Left colon (tissue), 2 donors: ENCODE measurements at regions not wholly inside any gene's neighbourhood (a gene's known extent, or its start where the extent isn't known, plus 50 kb on each side); places are given as distances from the start of the nearest gene placed in this dataset.

ENCODE experiments used
- ATAC-seq: fragments of 200-7000 bp; cut with Tn5 transposase; one replicate; pipeline ENCODE4 v1.9.1; 2020; ENCODE audit warnings: mild to moderate bottlenecking, moderate library complexity
- DNase-seq, 2 donors: peaks; one replicate each; pipeline ENCODE4 v3.0.0-alpha.2; 2020
- intact Hi-C, 2 donors: fragments of 100-400 bp; cut with DNase I in 1 of 2; cut with micrococcal nuclease in 1 of 2; formaldehyde crosslinking; loops; one replicate each; pipeline versions ENCODE4 v1.11.2 to v1.14.0; 2022; cut with DNase I, micrococcal nuclease
- donor health status: DM: no; HTN: no; CAD: no.
- donor health status: DM: yes; HTN: yes; CAD: no.

DNA sequence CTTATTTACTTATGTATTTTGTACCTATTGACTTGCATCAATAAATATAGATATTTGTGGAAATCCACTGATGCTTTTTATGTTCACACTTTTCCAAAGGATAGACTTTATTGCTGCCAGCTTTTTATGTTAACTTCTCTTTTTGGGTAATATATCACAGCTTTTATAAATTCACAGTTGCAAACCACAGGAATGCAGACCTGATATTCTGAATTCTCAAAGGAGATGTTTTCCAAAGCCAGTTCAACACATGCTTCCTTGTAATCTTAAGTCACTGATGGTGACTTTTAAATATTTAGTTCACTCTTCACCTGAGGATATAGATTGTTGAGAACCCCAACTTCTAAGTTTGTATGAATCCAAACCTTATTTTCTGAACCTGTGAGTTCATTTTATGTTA lies 223.4 kb upstream of the PRR16 start:
- ATAC-seq (no peak), DNase-seq (no peak)
- intact Hi-C loops, result no loop called here

DNA sequence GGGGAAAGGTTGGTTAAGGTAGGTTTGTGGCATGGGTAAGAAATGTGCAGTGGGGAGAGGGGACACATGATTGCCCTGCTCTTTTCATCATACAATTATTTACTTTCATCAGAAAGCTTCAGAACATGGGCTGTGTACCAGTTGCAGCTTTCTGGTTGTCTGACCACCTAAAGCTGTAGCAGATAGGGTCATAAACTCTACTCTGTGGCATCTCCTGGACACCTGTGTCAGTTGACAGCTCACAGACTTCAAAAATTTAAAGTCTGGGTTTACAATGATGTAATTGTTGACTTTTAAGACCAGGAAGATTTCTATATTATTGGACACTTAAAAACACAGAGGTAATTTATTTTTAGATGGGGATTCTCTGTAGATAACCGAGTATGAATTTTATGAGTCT lies 222.7 kb upstream of the PRR16 start:
- ATAC-seq, result no peak
- intact Hi-C loops, result no loop called here

DNA sequence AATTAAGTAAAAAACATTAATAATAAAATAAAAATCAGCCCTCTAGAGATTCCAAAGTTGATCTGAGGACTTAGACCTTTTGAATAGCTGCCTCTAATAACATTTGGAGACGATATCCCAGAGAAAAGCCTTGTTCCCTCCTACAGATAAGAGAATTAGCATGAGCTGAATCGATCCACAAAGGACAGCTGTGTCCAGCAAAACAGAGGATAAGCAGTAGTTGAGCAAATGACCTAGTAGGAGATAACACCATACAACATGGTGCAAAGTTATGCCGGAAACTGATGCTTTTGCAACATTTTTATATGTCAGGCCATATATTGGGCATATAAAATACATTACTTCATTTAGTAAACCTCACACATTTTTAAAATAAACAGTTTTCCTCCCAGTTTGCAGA lies 212.2 kb upstream of the PRR16 start:
- no peak for ATAC-seq
- DNase-seq, result no peak
- intact Hi-C loops, result no loop called here

More for the DNA sequence above, 222.7 kb upstream of the PRR16 start:
- no peak for DNase-seq

DNA sequence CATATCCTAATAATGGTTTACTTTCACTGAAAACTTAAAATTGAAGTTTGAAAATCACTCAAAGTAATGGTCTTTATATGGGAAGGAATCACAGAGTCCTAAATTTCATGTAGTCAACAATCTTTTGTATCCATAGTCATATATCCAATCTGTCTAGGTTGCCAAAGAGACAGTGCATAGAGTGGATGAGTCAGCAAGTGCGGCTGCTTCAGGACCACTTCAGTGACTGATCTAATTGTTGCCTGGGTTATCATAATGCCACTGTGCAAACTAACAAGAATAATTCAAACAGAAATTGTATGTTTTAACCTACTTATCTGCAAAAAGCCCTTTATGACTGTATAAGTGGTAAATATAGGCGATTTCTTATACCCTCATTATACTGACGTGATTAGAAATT lies 211.3 kb upstream of the PRR16 start:
- intact Hi-C loops, result no loop called here
- no peak for DNase-seq
- no peak for ATAC-seq

DNA sequence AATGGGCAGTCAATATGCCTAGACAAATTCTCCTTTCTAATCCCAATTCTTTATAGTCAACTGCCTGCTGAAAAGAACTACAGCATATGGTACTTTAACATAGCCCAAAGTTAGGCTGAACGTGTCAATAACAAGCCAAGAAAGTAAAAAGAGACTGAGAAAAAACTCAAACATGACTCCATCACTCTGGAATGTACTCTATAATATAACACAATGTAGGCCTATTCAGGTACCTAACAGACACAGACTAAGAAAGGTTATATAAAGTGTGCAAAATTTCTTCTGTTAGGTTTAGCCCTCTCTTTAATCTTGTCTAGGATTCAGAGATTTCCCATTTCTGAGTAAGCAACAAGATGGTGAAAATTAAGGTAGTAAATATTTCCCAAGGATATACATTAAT lies 209.7 kb upstream of the PRR16 start:
- ATAC-seq (no peak), DNase-seq (no peak)
- intact Hi-C loops, result no loop called here

DNA sequence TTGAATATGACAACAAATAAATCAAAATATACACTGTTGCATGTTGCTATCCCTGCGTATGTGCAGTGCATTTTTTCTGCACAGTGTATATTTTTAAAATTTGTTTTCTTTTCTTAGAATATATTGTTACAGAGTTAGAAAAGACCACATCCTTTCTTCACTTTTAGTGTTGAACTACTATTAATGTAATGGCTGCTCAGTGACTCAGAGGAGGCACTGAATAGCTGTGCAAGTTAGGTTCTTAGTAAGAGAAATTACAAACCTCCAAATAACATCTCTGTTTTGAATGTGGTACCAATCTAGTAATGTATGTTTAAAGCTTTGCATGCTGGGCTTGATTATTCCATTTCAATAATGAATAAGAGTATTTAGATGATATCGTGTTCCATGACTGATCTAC lies 208.9 kb upstream of the PRR16 start:
- ATAC-seq (no peak), DNase-seq (no peak)
- intact Hi-C loops, result no loop called here

DNA sequence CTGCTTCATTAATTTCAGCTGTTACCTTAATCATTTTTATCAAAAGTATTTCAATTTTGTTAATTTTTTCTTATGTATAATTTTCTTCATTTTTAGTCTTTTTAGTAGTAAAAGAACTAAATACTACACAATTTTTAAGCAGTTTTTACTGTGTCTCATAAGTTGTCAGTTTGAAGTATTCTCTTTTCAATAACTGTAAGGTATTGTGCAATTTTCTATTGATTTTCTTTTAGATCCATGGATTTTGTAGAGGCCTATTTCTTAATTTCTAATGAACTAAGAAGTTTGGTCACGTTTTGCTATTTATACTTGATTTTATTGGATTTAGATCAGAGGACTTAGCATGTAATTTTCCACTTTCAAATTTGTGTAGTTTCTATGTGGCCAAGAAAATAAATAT lies 207.7 kb upstream of the PRR16 start:
- intact Hi-C loops, result no loop called here
- no peak for ATAC-seq
- no peak for DNase-seq

DNA sequence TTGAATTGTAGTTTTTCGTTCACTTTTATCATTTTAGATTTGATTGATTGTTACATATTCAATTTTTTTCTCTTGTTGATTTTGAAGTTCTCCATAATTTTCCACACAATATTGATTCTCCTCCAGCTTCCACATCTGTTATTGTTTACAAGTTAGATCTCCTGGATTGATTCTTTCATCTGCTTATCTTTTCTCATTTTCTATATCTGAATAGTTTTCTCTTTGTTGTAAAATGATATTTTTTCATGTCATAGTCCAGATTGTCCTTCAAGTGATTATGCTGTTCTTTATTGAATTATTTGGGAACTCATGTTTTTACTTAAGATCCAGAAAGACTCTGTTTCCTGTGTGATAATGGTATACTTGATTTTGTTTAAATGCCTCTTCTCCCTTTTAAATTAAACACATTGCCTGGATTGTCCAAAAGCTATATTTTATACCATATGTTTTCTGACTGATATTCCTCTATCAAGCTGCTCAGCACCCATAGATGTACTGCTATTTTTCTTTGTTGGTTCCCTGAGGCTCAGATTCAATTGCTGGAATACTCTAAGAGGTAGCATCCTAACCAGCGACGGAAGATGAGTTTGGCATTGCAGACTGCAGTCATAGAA lies 206.6 kb upstream of the PRR16 start:
- DNase-seq (no peak), ATAC-seq (no peak)

DNA sequence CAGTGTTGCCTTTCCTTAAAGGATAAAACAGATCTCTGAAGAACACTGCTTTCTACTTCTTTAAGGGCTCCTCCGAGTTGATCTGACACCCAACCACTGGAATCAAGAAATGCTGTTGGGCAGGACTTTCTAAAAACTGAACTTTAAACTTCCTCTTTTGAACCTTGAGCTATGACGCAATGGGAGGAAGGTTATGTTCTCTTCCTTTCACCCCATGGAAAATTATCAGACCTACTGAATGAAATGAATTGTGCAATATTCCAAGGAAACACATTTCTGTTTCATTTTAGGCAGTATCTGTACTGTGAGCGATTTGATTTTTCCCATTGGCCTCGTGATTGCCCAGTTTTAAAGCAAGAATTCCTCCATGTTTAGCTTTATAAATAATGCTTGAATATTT lies 206.0 kb upstream of the PRR16 start:
- no peak for ATAC-seq
- intact Hi-C loops, result no loop called here
- no peak for DNase-seq

More for the DNA sequence above, 206.6 kb upstream of the PRR16 start:
- intact Hi-C loops, result no loop called here

DNA sequence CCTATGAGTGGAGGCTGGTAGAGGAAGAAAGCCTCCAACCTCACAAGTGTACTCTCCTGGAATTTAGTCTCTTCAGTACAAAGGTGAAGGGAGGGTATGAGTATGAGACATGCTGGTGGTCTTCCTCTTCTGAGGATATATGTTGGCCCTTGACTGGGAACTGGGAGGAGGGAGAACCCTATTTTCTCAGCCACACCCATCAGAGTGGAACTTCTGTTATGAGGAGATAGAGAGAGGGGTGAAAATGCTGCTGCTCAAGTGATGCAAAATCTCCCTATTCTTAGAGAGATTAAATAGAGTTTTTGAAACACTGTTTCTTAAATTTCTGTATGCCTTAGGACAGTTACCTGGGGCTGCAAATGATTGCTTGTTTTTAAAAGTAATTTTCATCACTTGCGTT lies 203.4 kb upstream of the PRR16 start:
- DNase-seq, result no peak
- no peak for ATAC-seq
- intact Hi-C loops, result no loop called here

DNA sequence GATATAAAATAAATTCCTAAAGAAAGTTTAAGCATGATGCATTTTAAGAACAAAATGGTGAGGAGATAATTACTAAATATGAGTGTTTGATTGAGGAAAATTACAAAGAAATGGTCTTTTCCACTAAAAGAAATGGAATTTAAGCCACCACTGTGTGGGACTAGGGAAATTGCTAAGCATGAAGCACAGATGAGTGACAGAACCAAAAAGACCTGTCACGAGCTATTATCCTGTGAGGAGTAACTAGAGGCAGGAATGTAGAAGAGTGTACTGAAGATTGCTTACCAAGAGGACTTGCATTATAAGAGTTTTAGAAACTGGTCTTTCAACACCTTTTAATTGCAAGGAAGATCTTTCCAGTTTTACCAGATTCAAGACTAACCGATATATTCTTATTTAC lies 193.6 kb upstream of the PRR16 start:
- DNase-seq (no peak), ATAC-seq (no peak)
- intact Hi-C loops, result no loop called here

DNA sequence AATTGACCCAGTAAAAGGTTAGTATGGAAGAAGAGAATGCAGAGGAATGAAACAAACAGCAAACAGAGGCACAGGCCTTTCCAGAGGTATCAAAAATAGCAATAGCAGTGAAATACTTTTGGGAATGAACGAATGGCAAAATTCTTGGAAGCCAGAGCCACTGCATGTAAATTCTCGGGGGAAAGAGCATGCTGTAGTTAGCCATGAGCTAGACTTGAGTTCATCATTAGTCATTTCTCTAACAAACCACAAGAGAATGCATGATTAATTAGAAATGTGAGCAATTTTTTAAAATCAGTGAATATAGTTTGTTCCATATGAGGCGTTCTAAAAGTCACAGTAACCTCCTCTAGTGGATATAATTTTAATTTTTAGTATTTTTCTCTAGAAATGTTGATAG lies 170.3 kb upstream of the PRR16 start:
- ATAC-seq (no peak), DNase-seq (no peak)
- intact Hi-C loops, result no loop called here

DNA sequence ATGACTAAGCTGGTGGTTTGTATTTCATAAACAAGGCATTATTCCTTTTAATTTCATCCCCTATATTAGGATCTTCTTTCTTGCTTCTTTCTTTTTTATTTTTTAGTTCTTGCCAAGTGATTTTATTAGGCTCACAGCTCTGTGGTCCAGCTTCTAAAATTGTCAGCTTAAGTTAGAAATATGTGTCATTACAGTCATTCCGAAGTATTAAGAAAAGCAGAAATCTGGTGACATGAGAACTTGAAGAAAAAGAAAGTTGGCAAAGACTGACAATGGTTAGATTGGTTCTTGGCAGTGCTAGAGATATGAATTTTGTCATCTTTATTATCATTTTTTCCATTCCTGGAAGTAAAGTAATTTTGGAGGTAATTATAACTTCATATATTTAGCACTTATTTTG lies 166.5 kb upstream of the PRR16 start:
- intact Hi-C loops, result no loop called here
- ATAC-seq (no peak), DNase-seq (no peak)

DNA sequence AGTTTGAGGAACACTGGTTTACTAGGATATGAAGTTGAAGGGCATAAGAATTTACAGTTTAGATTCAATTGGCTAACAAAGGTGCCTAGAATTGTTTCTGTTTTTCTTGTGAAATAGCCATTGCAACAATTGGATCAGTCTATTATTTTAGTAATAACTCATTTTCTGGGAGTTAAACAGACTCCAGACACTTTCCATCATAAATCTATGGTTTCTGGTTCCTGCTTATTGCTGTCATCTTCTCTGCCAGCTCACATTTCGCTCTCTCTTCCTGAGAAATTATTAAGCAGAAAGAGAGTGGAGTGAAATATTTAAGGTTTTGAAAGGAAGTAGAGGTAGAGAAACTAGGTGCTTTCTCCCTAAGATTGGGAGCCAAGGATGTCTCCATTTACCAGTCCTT lies 165.1 kb upstream of the PRR16 start:
- ATAC-seq (no peak), DNase-seq (no peak)
- intact Hi-C loops, result no loop called here

DNA sequence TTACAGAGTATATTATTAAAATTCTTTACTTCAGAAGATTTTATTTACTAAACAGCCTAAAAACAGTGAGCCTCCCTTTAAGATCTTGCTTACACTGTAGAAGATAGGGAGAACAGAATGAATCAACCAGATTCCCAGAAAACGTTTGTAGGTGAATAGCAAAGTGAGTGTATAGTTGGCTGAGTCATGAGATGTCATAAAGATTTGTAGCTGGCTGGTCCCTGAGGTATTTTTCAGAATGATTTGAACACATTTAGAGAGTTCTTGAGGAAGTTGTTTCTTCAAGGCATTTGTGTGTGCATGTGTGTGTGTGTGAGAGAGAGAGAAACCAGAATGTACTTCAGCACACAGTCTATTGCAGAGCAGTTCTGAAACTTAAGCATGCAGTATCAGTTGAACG lies 159.4 kb upstream of the PRR16 start:
- intact Hi-C loops, result no loop called here
- ATAC-seq, result no peak
- no peak for DNase-seq

DNA sequence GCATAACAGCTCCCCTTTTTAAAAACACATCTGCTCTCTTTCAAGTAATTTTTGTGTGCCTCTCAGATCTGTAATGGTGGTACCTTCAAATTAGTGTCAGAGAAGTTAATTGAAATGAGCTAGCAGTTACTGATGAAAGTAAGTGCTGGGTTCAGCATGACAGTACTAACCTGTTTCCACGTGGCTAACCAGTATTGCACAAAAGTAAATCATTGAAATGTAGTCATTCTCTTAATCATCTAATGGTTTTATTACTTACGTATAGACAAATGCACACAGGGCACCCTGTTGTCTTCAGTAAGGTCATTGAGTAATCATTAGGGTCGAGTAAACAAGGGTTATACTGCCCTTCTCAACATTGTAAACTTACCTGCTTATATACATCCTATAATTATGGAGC lies 157.8 kb upstream of the PRR16 start:
- DNase-seq (no peak), ATAC-seq (peak; percentile 50)
- intact Hi-C loops, result no loop called here

DNA sequence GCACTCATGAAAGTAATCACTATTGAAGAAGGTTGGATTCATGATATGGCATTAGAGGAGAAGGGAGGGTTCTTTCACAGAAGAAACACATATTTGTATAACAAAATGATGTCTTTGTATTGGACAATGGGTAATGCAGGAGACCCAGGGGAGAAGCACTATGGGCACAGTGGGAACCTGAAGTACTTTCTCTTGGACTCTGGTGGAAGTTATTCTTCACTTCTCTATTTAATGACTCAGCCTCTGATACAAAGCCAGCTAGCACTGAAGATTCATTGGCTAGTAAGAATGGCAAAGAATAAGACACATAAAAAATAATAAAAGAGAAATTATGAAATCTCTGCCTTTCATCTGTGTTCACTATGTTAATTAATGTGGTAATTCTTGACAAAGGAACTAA lies 149.9 kb upstream of the PRR16 start:
- ATAC-seq, result no peak
- DNase-seq, result no peak
- intact Hi-C loops, result no loop called here

DNA sequence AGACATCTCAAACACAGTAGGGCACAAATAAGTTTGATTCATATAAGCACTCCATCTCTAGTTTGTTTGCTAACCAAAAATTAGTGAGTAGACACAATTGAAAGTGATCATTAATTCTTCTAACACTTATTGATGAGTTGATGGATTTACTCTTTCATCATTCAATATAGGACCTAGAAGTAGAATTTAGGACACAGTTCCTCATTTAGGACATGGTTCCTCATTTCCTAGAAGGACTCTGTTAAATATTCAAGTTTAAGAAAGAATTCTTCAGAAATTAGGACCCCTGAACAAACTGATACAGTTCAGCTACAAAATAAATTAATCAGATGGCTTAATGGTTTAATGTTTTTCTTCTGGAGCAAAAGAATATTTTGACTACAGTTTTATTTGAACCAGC lies 143.5 kb upstream of the PRR16 start:
- intact Hi-C loops, result loop anchor here in 1 of 2 donors (10.0 kb wide), 1 partner anchor 384 kb away; no protein-coding TSS in a partner anchor
- ATAC-seq, result no peak

DNA sequence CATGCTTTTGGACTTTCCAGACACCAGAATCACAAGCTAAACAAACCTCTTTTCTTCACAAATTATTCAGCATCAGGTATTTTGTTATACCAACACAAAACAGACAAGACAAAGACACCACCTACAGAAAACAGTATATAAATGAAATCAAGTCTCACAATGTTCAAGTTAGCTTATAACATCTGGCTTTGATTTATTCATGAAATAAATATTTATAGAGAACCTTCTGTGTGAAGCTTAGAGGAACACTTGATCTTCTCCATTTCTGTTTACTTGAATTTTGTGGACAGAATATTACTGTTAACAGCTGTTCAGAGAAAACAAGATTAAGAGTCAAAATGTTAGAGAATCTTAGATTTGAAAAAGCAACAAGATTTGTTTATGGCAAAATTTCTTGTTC lies 137.4 kb upstream of the PRR16 start:
- no peak for ATAC-seq
- no peak for DNase-seq
- intact Hi-C loops, result loop anchor here in 1 of 2 donors (10.0 kb wide), 1 partner anchor 378 kb away; no protein-coding TSS in a partner anchor

More for the DNA sequence above, 143.5 kb upstream of the PRR16 start:
- DNase-seq, result no peak

DNA sequence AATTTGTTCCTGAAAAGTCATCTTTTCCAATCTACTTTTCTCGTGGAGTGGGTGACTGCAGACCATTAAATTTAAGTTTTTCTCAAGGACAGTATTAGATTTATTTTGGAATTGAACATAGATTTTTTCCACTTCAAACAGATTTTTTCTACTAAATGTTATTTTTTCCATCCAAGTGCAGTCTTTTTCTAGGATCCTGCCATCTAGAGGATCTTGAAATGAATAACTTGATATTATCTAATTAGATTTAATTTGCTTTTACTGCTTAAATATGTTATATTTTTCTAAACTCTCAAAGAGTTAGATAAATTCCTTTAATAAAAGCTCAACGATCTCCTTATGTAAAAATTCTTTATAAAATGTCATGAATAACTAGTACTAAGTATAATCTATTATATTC lies 136.9 kb upstream of the PRR16 start:
- no peak for DNase-seq
- intact Hi-C loops, result loop anchor here in 1 of 2 donors (10.0 kb wide), 1 partner anchor 378 kb away; no protein-coding TSS in a partner anchor
- no peak for ATAC-seq

DNA sequence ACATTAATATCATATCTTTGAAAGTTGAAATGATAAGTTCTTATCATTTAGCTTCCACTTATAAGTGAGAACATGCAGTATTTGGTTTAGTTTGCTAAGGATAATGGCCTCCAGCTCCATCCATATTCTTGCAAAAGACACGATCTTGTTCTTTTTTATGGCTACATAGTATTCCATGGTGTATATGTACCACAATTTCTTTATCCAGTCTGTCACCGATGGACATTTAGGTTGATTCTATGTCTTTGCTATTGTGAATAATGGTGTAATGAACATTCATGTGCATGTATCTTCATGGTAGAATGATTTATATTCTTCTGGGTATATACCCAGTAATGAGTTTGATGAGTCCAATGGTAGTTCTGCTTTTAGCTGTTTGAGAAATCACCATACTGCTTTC lies 135.0 kb upstream of the PRR16 start:
- intact Hi-C loops, result loop anchor here in 1 of 2 donors (10.0 kb wide), 1 partner anchor 376 kb away; no protein-coding TSS in a partner anchor
- no peak for ATAC-seq
- no peak for DNase-seq
